ENCODE measurements at regions not wholly inside any gene's neighbourhood (a gene's known extent, or its start where the extent isn't known, plus 50 kb on each side); places are given as distances from the start of the nearest gene placed in this dataset.

DNA sequence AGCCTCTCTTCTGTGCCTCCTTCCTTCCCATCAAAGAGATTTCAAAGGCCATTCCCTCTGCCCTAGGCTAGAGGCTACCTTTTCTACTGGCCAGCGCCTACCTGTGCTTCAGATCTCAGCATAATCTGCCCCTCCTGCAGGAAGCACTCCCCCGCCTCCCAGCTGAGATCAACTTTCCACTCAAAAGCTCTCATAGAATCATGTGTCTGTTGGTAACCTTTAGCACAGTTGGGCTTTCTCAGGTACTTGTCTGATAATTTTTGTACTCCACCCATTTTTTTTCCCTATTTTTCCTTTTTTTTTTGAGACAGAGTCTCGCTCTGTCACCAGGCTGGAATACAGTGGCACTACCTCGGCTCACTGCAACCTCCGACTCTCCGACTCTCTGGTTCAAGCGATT lies 231.0 kb upstream of the PRSS58 start:
- TF ChIP-seq POLR2A (IDR thresholded peaks at IDR 0.05; ENCODE audit: low read depth, low read length) (no peak), TAF1 (IDR thresholded peaks at IDR 0.05; ENCODE audit: low read depth, low read length) (no peak), POLR2AphosphoS5 (IDR thresholded peaks at IDR 0.05; ENCODE audit: low read depth, low read length) (no peak), PAX5 (IDR thresholded peaks at IDR 0.05; ENCODE audit: insufficient read depth, low read length, severe bottlenecking) (no peak), SPI1 (IDR thresholded peaks at IDR 0.05; ENCODE audit: low read depth, low read length) (no peak), POU2F2 (IDR thresholded peaks at IDR 0.05; ENCODE audit: low read depth, low read length) (no peak)
